Astrocyte of the spinal cord (primary cell): ENCODE measurements at regions not wholly inside any gene's neighbourhood (a gene's known extent, or its start where the extent isn't known, plus 50 kb on each side); places are given as distances from the start of the nearest gene placed in this dataset.
"Not testable (repeated sequence)": the region's sequence is repeated elsewhere in the genome, so short reads cannot be mapped to it uniquely, and the experiment has no call there.

Experiments
- DNase-seq: peaks from one replicate; pipeline ENCODE4 v3.0.0; 2011; ENCODE audit warnings: low read depth, low spot score
- H3K4me3 ChIP-seq: 2 replicates; pipeline ENCODE4 v1.5.1; 2011; ENCODE audit warnings: low read depth, mild to moderate bottlenecking, low read length, moderate library complexity
- CTCF ChIP-seq: IDR thresholded peaks from 2 replicates; pipeline ENCODE4 v1.5.1; 2012; ENCODE audit warnings: low read depth, mild to moderate bottlenecking, low read length, inconsistent platforms
- in situ Hi-C: cut with HindIII; loops from 2 replicates; pipeline ENCODE4 v1.10.0; 2017; ENCODE audit warnings: low sequenced_read_pairs

- no peak overlapping the region for H3K4me3 ChIP-seq
- DNase-seq: peak; percentile 3
- TF ChIP-seq CTCF: no peak
- in situ Hi-C loops: no loop called here
These were observed 452.9 kb upstream of the EPHA5 start for GRCh38 chr4:66123190-66123589.

GRCh38 chr4:66115231-66115630 lies 444.9 kb upstream of the EPHA5 start:
- in situ Hi-C loops: not testable (repeated sequence)

GRCh38 chr4:66108898-66109297 lies 438.6 kb upstream of the EPHA5 start:
- in situ Hi-C loops: no loop called here
- TF ChIP-seq CTCF: no peak
- DNase-seq: no peak
- H3K4me3 ChIP-seq: no peak overlapping the region

More at GRCh38 chr4:66115231-66115630, 444.9 kb upstream of the EPHA5 start:
- not testable (repeated sequence) for DNase-seq, H3K4me3 ChIP-seq

- in situ Hi-C loops: no loop called here
- DNase-seq: no peak
- no peak overlapping the region for H3K4me3 ChIP-seq
- TF ChIP-seq CTCF: no peak
These were observed 426.9 kb upstream of the EPHA5 start for GRCh38 chr4:66097218-66097617.

GRCh38 chr4:66095065-66095464 lies 424.8 kb upstream of the EPHA5 start:
- no peak for TF ChIP-seq CTCF
- in situ Hi-C loops: no loop called here
- DNase-seq: no peak
- H3K4me3 ChIP-seq: no peak overlapping the region

GRCh38 chr4:66094070-66094469 lies 423.8 kb upstream of the EPHA5 start:
- no peak for TF ChIP-seq CTCF
- in situ Hi-C loops: no loop called here

GRCh38 chr4:66091786-66092185 lies 421.5 kb upstream of the EPHA5 start:
- H3K4me3 ChIP-seq: no peak overlapping the region
- no peak for TF ChIP-seq CTCF
- DNase-seq: no peak
- in situ Hi-C loops: no loop called here

More at GRCh38 chr4:66094070-66094469, 423.8 kb upstream of the EPHA5 start:
- no peak for DNase-seq
- H3K4me3 ChIP-seq: no peak overlapping the region
